Neural progenitor cell (in vitro differentiated cells): ENCODE measurements at regions not wholly inside any gene's neighbourhood (a gene's known extent, or its start where the extent isn't known, plus 50 kb on each side); places are given as distances from the start of the nearest gene placed in this dataset.
A peak's percentile ranks its signal among the peaks of the same experiment; 100 is the strongest.

Experiments
- DNase-seq: peaks from one replicate; pipeline ENCODE4 v3.0.0-alpha.2; 2016; ENCODE audit warnings: low spot score
- H2AFZ ChIP-seq: fragments of 200-600 bp; sonication (generic); replicated peaks from 2 replicates; pipeline ENCODE4 v1.6.1; 2016; ENCODE audit warnings: antibody characterized with exemption
- H3F3A ChIP-seq: fragments of 200-600 bp; sonication (generic); 2 replicates; pipeline ENCODE4 v1.6.1; 2016; ENCODE audit warnings: antibody characterized with exemption, low read depth
- H3K27ac ChIP-seq: fragments of 200-600 bp; sonication (generic); 2 replicates; pipeline ENCODE4 v1.5.1; 2016; ENCODE audit warnings: mild to moderate bottlenecking
- H3K27me3 ChIP-seq: fragments of 200-600 bp; sonication (generic); 2 replicates; pipeline ENCODE4 v1.6.1; 2016; ENCODE audit warnings: mild to moderate bottlenecking, moderate library complexity
- H3K36me3 ChIP-seq: fragments of 200-600 bp; sonication (generic); 2 replicates; pipeline ENCODE4 v1.5.1; 2016
- H3K4me1 ChIP-seq: fragments of 200-600 bp; sonication (generic); 2 replicates; pipeline ENCODE4 v1.6.1; 2016; ENCODE audit warnings: mixed run types
- H3K4me2 ChIP-seq: fragments of 200-600 bp; sonication (generic); 2 replicates; pipeline ENCODE4 v1.6.1; 2016
- H3K4me3 ChIP-seq: fragments of 200-600 bp; sonication (generic); 2 replicates; pipeline ENCODE4 v1.5.1; 2016
- H3K79me2 ChIP-seq: fragments of 200-600 bp; sonication (generic); 2 replicates; pipeline ENCODE4 v1.6.1; 2016; ENCODE audit warnings: low read depth
- H3K9ac ChIP-seq: fragments of 200-600 bp; sonication (generic); 2 replicates; pipeline ENCODE4 v1.6.1; 2016
- H3K9me3 ChIP-seq: fragments of 200-600 bp; sonication (generic); 2 replicates; pipeline ENCODE4 v1.5.1; 2016; ENCODE audit warnings: low read depth
- H4K20me1 ChIP-seq: fragments of 200-600 bp; sonication (generic); 2 replicates; pipeline ENCODE4 v1.6.1; 2016; ENCODE audit warnings: low read depth
- H3K27ac Mint-ChIP-seq: 3 replicates; pipeline ENCODE4 v1.8.0; 2021; ENCODE audit warnings: mixed read lengths
- H3K27me3 Mint-ChIP-seq: 2 replicates; pipeline ENCODE4 v1.8.0; 2022; ENCODE audit warnings: low read depth, mild to moderate bottlenecking, inconsistent platforms, moderate library complexity, mixed read lengths; ENCODE audit not compliant: insufficient read depth
- H3K36me3 Mint-ChIP-seq: 3 replicates; pipeline ENCODE4 v1.8.0; 2021; ENCODE audit warnings: mixed read lengths
- H3K4me1 Mint-ChIP-seq: 3 replicates; pipeline ENCODE4 v1.8.0; 2021; ENCODE audit warnings: mixed read lengths
- H3K4me3 Mint-ChIP-seq: 3 replicates; pipeline ENCODE4 v1.8.0; 2021; ENCODE audit warnings: mild to moderate bottlenecking, moderate library complexity, mixed read lengths
- H3K9me3 Mint-ChIP-seq: 3 replicates; pipeline ENCODE4 v1.8.0; 2020; ENCODE audit warnings: mixed read lengths
- EZH2 ChIP-seq: fragments of 200-600 bp; sonication (generic); IDR thresholded peaks from 2 replicates; pipeline ENCODE4 v1.6.1; 2017; ENCODE audit warnings: antibody characterized with exemption, mild to moderate bottlenecking, moderate library complexity
- EZH2phosphoT487 ChIP-seq: fragments of 200-600 bp; sonication (generic); IDR thresholded peaks from 2 replicates; pipeline ENCODE4 v1.6.1; 2017; ENCODE audit warnings: antibody characterized with exemption
- TF ChIP-seq, protein P1 (sequence below): fragments of 200-600 bp; sonication (generic); IDR thresholded peaks from 2 replicates; pipeline ENCODE4 v1.5.1; 2017; ENCODE audit warnings: antibody characterized with exemption, mild to moderate bottlenecking

DNA sequence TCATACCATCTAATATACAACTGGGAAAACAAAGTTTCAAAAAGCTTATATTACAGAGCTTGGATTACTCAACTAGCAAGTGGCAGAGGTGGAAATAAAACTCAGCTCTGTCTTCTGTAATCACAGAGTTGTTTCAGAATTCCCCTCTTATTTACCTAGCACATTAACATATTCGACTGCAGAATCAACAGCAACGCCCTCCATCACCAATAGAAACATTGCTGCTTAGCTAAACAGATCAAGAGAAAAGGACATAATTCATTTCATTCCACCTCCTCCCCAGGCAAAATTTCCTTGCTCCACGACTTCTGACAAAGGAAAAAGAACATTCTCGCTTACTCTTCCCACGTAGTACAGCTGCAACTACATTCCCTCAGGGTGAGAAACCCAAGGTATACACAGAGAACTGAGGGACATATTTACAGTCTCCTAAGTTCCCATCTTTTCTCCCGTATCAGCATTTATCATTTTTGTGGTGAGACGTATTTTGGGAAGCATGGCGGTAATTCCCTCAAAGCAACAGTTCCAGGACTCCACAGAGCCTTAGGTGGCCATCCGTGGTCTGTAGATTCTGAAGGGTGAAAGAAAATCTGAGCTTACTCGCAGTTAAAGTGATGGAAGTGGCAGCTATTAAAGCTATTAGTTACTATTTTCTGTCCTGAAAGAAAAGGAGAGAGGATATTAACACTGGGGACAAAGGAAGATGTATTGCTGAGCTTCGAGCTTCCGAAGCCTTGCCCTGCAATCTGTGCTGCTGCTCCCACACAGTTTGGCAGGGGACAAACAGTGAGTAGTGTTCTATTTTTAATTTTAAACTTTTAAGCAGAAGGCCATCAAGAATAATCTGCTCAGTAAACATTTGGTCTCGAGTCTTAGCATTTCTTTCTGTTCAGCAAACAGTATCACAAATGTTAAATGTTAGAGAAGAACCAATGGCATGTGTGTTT, 1296.2 kb downstream of the CDH8 start:
- Mint-ChIP-seq H3K36me3 (no peaks in the 10 kb centered on the region), H3K27ac (no peak overlapping the region), H3K9me3 (no peaks in the 10 kb centered on the region), H3K4me1 (no peaks in the 10 kb centered on the region), H3K27me3 (no peaks in the 10 kb centered on the region), H3K4me3 (no peak overlapping the region)
- H3K27ac ChIP-seq, result no peak overlapping the region
- H3K79me2 ChIP-seq, result no peaks in the 10 kb centered on the region
- no peak for DNase-seq
- H3K27me3 ChIP-seq, result no peaks in the 10 kb centered on the region
- H3K4me2 ChIP-seq, result no peak overlapping the region
- H2AFZ ChIP-seq, result peak overlapping the region; percentile 53
- no peak overlapping the region for H3K4me3 ChIP-seq
- no peaks in the 10 kb centered on the region for H3K9me3 ChIP-seq
- no peaks in the 10 kb centered on the region for H3K4me1 ChIP-seq
- H3F3A ChIP-seq, result no peaks in the 10 kb centered on the region
- no peaks in the 10 kb centered on the region for H4K20me1 ChIP-seq
- H3K36me3 ChIP-seq, result no peaks in the 10 kb centered on the region
- H3K9ac ChIP-seq, result no peak overlapping the region
- TF ChIP-seq EZH2 (no peak), EZH2phosphoT487 (no peak)
- TF ChIP-seq, protein P1, sequence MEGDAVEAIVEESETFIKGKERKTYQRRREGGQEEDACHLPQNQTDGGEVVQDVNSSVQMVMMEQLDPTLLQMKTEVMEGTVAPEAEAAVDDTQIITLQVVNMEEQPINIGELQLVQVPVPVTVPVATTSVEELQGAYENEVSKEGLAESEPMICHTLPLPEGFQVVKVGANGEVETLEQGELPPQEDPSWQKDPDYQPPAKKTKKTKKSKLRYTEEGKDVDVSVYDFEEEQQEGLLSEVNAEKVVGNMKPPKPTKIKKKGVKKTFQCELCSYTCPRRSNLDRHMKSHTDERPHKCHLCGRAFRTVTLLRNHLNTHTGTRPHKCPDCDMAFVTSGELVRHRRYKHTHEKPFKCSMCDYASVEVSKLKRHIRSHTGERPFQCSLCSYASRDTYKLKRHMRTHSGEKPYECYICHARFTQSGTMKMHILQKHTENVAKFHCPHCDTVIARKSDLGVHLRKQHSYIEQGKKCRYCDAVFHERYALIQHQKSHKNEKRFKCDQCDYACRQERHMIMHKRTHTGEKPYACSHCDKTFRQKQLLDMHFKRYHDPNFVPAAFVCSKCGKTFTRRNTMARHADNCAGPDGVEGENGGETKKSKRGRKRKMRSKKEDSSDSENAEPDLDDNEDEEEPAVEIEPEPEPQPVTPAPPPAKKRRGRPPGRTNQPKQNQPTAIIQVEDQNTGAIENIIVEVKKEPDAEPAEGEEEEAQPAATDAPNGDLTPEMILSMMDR, result no peak

DNA sequence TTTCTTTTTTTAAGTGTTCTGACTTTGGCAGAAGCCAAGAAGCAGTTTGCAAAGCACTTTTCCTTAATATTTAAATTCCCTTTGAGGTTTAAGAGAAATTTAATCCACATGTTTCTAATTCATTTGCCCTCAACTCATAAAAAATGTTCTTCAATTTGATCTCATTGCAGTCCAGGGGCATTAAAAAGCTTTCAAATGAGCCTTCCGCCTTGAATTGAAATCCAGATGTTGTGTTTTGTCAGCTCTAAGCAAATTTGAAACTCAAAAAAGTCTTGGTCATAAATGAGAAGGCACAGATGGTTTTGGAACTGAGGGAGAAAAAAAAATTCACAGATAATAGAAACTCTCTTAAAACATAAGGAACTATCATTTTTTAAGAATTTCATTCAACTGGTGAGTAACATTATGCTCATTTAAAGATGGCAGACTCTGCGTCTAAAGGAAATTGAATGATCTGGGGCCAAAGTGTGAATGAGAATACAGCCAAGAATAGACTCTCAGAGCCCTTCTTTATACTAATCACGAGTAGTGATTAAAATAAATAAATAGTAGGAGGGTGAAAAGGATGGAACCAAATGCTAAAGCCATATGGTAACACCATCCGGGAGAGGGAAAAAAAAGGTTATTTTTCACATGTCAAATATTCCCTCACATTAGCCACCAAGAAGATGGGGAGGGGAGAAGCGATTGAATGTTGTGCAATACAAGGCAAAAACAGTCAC, 1304.7 kb downstream of the CDH8 start:
- DNase-seq, result no peak

DNA sequence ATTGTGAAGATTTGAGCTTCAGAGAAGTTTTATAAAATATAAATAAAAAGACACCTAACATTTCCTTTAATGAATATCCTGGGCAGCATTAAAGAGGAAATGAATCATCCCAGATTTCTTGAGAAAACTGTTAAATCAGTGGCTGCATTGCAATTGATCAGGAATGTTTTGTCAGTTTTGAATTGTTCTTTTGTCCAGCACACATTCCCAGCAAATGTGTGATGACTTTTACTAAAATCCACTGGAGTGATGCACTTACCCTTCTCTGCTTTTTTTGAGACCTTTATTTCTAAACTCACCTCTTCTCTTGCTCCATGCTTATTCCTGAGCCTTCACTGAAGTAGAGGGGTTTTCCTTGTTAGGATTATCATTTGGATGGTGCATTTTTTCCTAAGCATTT, 1307.2 kb downstream of the CDH8 start:
- no peak overlapping the region for H3K4me3 Mint-ChIP-seq
- H3K27ac ChIP-seq, result no peak overlapping the region
- H3K9ac ChIP-seq, result no peak overlapping the region
- no peaks in the 10 kb centered on the region for H3K79me2 ChIP-seq
- DNase-seq, result no peak
- H3K9me3 ChIP-seq, result no peaks in the 10 kb centered on the region
- H3K9me3 Mint-ChIP-seq, result no peaks in the 10 kb centered on the region
- H3K4me3 ChIP-seq, result no peak overlapping the region
- no peaks in the 10 kb centered on the region for H3K27me3 ChIP-seq
- no peaks in the 10 kb centered on the region for H4K20me1 ChIP-seq
- peaks cover under 1% of the 10 kb centered on the region for H3K27me3 Mint-ChIP-seq
- H3K4me2 ChIP-seq, result no peak overlapping the region
- no peak overlapping the region for H2AFZ ChIP-seq
- H3K4me1 ChIP-seq, result no peaks in the 10 kb centered on the region
- peaks cover 6% of the 10 kb centered on the region for H3K4me1 Mint-ChIP-seq
- no peaks in the 10 kb centered on the region for H3K36me3 ChIP-seq
- H3K27ac Mint-ChIP-seq, result no peak overlapping the region
- no peaks in the 10 kb centered on the region for H3F3A ChIP-seq
- no peaks in the 10 kb centered on the region for H3K36me3 Mint-ChIP-seq
- TF ChIP-seq, protein P1, result no peak
- TF ChIP-seq EZH2, result no peak

More for the DNA sequence above, 1304.7 kb downstream of the CDH8 start:
- no peaks in the 10 kb centered on the region for H3K27me3 Mint-ChIP-seq
- no peaks in the 10 kb centered on the region for H3K4me1 ChIP-seq
- H3K79me2 ChIP-seq, result no peaks in the 10 kb centered on the region
- H3K4me2 ChIP-seq, result no peak overlapping the region
- H3F3A ChIP-seq, result no peaks in the 10 kb centered on the region
- no peaks in the 10 kb centered on the region for H3K9me3 ChIP-seq
- TF ChIP-seq EZH2, result no peak
- no peak for TF ChIP-seq EZH2phosphoT487
- TF ChIP-seq, protein P1, result no peak
- peaks cover 6% of the 10 kb centered on the region for H3K4me1 Mint-ChIP-seq
- no peak overlapping the region for H3K4me3 Mint-ChIP-seq
- no peaks in the 10 kb centered on the region for H3K36me3 Mint-ChIP-seq
- no peaks in the 10 kb centered on the region for H3K27me3 ChIP-seq
- no peaks in the 10 kb centered on the region for H4K20me1 ChIP-seq
- no peak overlapping the region for H3K9ac ChIP-seq
- H3K27ac ChIP-seq, result no peak overlapping the region
- no peak overlapping the region for H2AFZ ChIP-seq
- no peak overlapping the region for H3K4me3 ChIP-seq
- no peak overlapping the region for H3K27ac Mint-ChIP-seq
- no peaks in the 10 kb centered on the region for H3K36me3 ChIP-seq
- no peaks in the 10 kb centered on the region for H3K9me3 Mint-ChIP-seq
